Suprapubic skin (tissue), 3 donors: ENCODE measurements at regions not wholly inside any gene's neighbourhood (a gene's known extent, or its start where the extent isn't known, plus 50 kb on each side); places are given as distances from the start of the nearest gene placed in this dataset.
"Not testable (repeated sequence)": the region's sequence is repeated elsewhere in the genome, so short reads cannot be mapped to it uniquely, and the experiment has no call there.

ENCODE experiments used
- CTCF ChIP-seq, 2 donors: fragments of 200-600 bp in 1 of 2; fragments of 450-650 bp in 1 of 2; sonication (generic) in 1 of 2; IDR thresholded peaks; one replicate each; pipeline ENCODE4 v1.5.1; 2016 to 2019; ENCODE audit warnings: antibody characterized with exemption in 2 of 2, mild to moderate bottlenecking in 1 of 2, moderate library complexity in 1 of 2
- EP300 ChIP-seq: sonication (generic); formaldehyde crosslinking; IDR thresholded peaks from one replicate; pipeline ENCODE4 v1.6.1; 2017; ENCODE audit warnings: antibody characterized with exemption
- POLR2A ChIP-seq, 2 donors: fragments of 450-650 bp; IDR thresholded peaks; one replicate each; pipeline ENCODE4 v1.6.1; 2017; ENCODE audit warnings: antibody characterized with exemption in 2 of 2, mild to moderate bottlenecking in 2 of 2, moderate library complexity in 2 of 2

GRCh38 chr2:176929387-176929786 lies 283.2 kb upstream of the HNRNPA3 start:
- TF ChIP-seq CTCF (IDR thresholded peaks at IDR 0.05); EP300; POLR2A (IDR thresholded peaks at IDR 0.05): not testable (repeated sequence)
